ENCODE measurements at regions not wholly inside any gene's neighbourhood (a gene's known extent, or its start where the extent isn't known, plus 50 kb on each side); places are given as distances from the start of the nearest gene placed in this dataset.

- no peak overlapping the region for H2AFZ ChIP-seq (ENCODE audit: low read length)
- no peak overlapping the region for H3K4me3 ChIP-seq (ENCODE audit: extremely low read depth in 1 of 4, insufficient read depth in 2 of 4, low read depth in 3 of 4, low read length in 4 of 4)
- H3K4me1 ChIP-seq (replicated peaks in 1 of 4; ENCODE audit: control insufficient read depth in 3 of 4, insufficient read depth in 4 of 4, low read length in 3 of 4): no peaks in the 10 kb centered on the region
- H4K5ac ChIP-seq (ENCODE audit: insufficient read length, low read depth, low read length): no peak overlapping the region
- no peak overlapping the region for H3K23ac ChIP-seq (ENCODE audit: insufficient read length)
- H2BK5ac ChIP-seq (ENCODE audit: low read depth, low read length): no peak overlapping the region
- H2BK20ac ChIP-seq (ENCODE audit: low read length): no peak overlapping the region
- H3K14ac ChIP-seq (ENCODE audit: insufficient read length): no peak overlapping the region
- no peak overlapping the region for H2BK15ac ChIP-seq (ENCODE audit: low read length)
- H3K18ac ChIP-seq (ENCODE audit: extremely low read depth, low read length): no peak overlapping the region
- H2BK120ac ChIP-seq (replicated peaks; ENCODE audit: low read depth, low read length): no peak overlapping the region
- H3K79me2 ChIP-seq (ENCODE audit: control insufficient read depth in 1 of 2, insufficient read depth in 2 of 2, low read length in 2 of 2): no peaks in the 10 kb centered on the region
- H4K91ac ChIP-seq (replicated peaks; ENCODE audit: insufficient read length, low read length): no peak overlapping the region
- H3K56ac ChIP-seq (replicated peaks; ENCODE audit: insufficient read length, low read depth, low read length): no peak overlapping the region
- H3K23me2 ChIP-seq (ENCODE audit: low read depth, low read length): no peaks in the 10 kb centered on the region
- no peak overlapping the region for H4K8ac ChIP-seq (ENCODE audit: extremely low read depth, insufficient read depth, low read length)
- no peak overlapping the region for H2AK5ac ChIP-seq (ENCODE audit: low read depth, low read length)
- ChIA-PET CTCF (ENCODE audit: partially characterized antibody) (no interaction called here), POLR2A (ENCODE audit: partially characterized antibody) (no interaction called here)
- TF ChIP-seq SRF (IDR thresholded peaks at IDR 0.05; ENCODE audit: low read depth, low read length) (no peak), POLR2AphosphoS5 (IDR thresholded peaks at IDR 0.05; ENCODE audit: low read depth, low read length) (no peak), NRF1 (IDR thresholded peaks at IDR 0.05; ENCODE audit: low read depth, low read length) (no peak), POU5F1 (IDR thresholded peaks at IDR 0.05; ENCODE audit: low read depth, low read length) (no peak), JUND (IDR thresholded peaks at IDR 0.05; ENCODE audit: low read length) (no peak), CEBPB (IDR thresholded peaks at IDR 0.05; ENCODE audit: low read depth, low read length) (no peak), MAFK (IDR thresholded peaks at IDR 0.05; ENCODE audit: low read depth, low read length) (no peak), CHD2 (IDR thresholded peaks at IDR 0.05; ENCODE audit: low read length) (no peak), SP2 (IDR thresholded peaks at IDR 0.05; ENCODE audit: low read length) (no peak), CREB1 (IDR thresholded peaks at IDR 0.05) (no peak), PHF8 (conservative IDR thresholded peaks at IDR 0.05; ENCODE audit: low read depth, low read length) (no peak), SP4 (IDR thresholded peaks at IDR 0.05; ENCODE audit: low read length) (no peak), SUZ12 (IDR thresholded peaks at IDR 0.05; ENCODE audit: low read length) (no peak), SP1 (IDR thresholded peaks at IDR 0.05; ENCODE audit: low read depth, low read length) (no peak), GTF2F1 (IDR thresholded peaks at IDR 0.05; ENCODE audit: borderline replicate concordance, low read depth, low read length) (no peak), E2F6 (IDR thresholded peaks at IDR 0.05) (no peak), CHD1 (IDR thresholded peaks at IDR 0.05; ENCODE audit: low read depth, low read length) (no peak)
- no peaks in the 10 kb centered on the region for H4K20me1 ChIP-seq (replicated peaks in 1 of 2; ENCODE audit: control insufficient read depth in 1 of 2, insufficient read depth in 2 of 2, low read length in 2 of 2)
- H3K4me2 ChIP-seq (ENCODE audit: insufficient read depth in 1 of 2, low read depth in 2 of 2, low read length in 2 of 2): no peak overlapping the region
- H3K9ac ChIP-seq (replicated peaks in 1 of 4; ENCODE audit: extremely low read depth in 1 of 4, low read depth in 3 of 4, low read length in 3 of 4): no peak overlapping the region
- no peaks in the 10 kb centered on the region for H3K79me1 ChIP-seq (ENCODE audit: low read depth, low read length)
- H3K4ac ChIP-seq (replicated peaks; ENCODE audit: insufficient read length, low read depth, low read length): no peak overlapping the region
- no peak overlapping the region for H2BK12ac ChIP-seq (ENCODE audit: low read depth, low read length)
- no peaks in the 10 kb centered on the region for H3K27me3 ChIP-seq (replicated peaks in 1 of 4; ENCODE audit: control insufficient read depth in 3 of 4, extremely low read depth in 1 of 4, insufficient read depth in 3 of 4, low read length in 3 of 4)
- no peak overlapping the region for H3K27ac ChIP-seq (ENCODE audit: low read depth, low read length)
- H3K9me3 ChIP-seq (ENCODE audit: insufficient read depth in 2 of 2, low read depth in 1 of 2, low read length in 1 of 2): no peaks in the 10 kb centered on the region; a peak in 1 of 4 replicates
- DNase-seq (ENCODE audit: low read depth in 1 of 2, low spot score in 2 of 2) (no peak), FAIRE-seq (no peak)
- H3K36me3 ChIP-seq (ENCODE audit: control insufficient read depth in 2 of 4, insufficient read depth in 4 of 4, low read length in 3 of 4): no peaks in the 10 kb centered on the region
- 94% methylated on average over 5 of the region's 5 CpGs; no CpG with 5 or more reads in 1 of the 2 experiments for WGBS, 2 experiments (ENCODE audit: extremely low coverage in 1 of 2, insufficient coverage in 1 of 2, insufficient read length in 1 of 2, insufficient replicate concordance in 2 of 2, low coverage in 1 of 2, low lambda C conversion rate in 2 of 2, missing lambda C conversion rate in 1 of 2)
Measured at GRCh38 chr2:13806539-13806938, 826.0 kb upstream of the LRATD1 start.

Data from H1 (cell line).